ENCODE measurements at regions not wholly inside any gene's neighbourhood (a gene's known extent, or its start where the extent isn't known, plus 50 kb on each side); places are given as distances from the start of the nearest gene placed in this dataset.

DNA sequence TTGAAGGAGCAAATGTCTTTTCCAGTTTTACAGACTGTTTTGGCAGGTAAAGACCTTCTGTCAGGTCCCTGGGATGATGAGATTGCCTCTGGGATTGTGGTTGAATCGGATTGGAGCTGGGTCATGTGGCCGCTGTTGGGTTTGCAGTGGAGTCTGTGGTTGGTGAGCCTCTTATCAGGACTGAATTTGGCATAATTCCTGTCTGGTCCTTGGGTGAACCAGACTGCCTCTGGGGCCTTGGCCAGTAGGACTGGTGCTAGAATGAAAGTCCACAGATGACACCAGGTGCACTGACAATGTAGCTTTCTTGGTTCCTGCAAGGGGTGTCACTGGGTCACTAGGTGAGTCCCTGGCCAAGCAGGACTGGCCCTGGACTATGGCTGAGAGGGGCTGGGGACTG, 155.3 kb downstream of the TPH2 start:
- Mint-ChIP-seq H3K4me1 (ENCODE audit: low read depth, unreplicated experiment) (no peaks in the 10 kb centered on the region), H3K27me3 (ENCODE audit: unreplicated experiment) (no peaks in the 10 kb centered on the region), H3K27ac (ENCODE audit: unreplicated experiment) (no peak overlapping the region), H3K9me3 (ENCODE audit: unreplicated experiment) (peaks cover 6% of the 10 kb centered on the region), H3K4me3 (ENCODE audit: unreplicated experiment) (no peak overlapping the region), H3K36me3 (ENCODE audit: unreplicated experiment) (peaks cover 12% of the 10 kb centered on the region)
- TF ChIP-seq, protein P1, sequence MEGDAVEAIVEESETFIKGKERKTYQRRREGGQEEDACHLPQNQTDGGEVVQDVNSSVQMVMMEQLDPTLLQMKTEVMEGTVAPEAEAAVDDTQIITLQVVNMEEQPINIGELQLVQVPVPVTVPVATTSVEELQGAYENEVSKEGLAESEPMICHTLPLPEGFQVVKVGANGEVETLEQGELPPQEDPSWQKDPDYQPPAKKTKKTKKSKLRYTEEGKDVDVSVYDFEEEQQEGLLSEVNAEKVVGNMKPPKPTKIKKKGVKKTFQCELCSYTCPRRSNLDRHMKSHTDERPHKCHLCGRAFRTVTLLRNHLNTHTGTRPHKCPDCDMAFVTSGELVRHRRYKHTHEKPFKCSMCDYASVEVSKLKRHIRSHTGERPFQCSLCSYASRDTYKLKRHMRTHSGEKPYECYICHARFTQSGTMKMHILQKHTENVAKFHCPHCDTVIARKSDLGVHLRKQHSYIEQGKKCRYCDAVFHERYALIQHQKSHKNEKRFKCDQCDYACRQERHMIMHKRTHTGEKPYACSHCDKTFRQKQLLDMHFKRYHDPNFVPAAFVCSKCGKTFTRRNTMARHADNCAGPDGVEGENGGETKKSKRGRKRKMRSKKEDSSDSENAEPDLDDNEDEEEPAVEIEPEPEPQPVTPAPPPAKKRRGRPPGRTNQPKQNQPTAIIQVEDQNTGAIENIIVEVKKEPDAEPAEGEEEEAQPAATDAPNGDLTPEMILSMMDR (IDR thresholded peaks at IDR 0.05; ENCODE audit: partially characterized antibody, unreplicated experiment): no peak
- no peak for DNase-seq

DNA sequence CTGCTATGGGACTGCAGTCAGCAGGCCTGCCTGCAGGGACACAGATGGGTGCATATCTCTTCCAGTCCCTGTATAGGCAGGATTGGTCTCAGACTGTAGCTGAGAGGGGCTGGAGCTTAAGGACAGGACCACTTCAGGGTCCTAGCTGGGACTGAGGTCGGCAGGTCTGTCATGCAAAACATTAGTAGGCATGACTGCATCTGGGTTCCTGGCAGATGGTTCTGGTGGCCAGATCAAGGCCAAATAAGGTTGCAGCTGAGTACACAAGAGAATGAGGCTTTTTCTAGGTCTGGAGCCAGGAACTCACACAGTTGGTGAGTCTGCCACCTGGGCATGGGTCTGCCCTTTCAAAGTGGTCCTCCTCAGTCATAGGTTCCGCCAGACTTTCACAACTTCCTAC, 155.8 kb downstream of the TPH2 start:
- Mint-ChIP-seq H3K27me3 (ENCODE audit: unreplicated experiment) (no peaks in the 10 kb centered on the region), H3K9me3 (ENCODE audit: unreplicated experiment) (peaks cover 6% of the 10 kb centered on the region), H3K36me3 (ENCODE audit: unreplicated experiment) (peaks cover 12% of the 10 kb centered on the region), H3K4me1 (ENCODE audit: low read depth, unreplicated experiment) (no peaks in the 10 kb centered on the region), H3K4me3 (ENCODE audit: unreplicated experiment) (no peak overlapping the region), H3K27ac (ENCODE audit: unreplicated experiment) (no peak overlapping the region)
- TF ChIP-seq, protein P1 (IDR thresholded peaks at IDR 0.05; ENCODE audit: partially characterized antibody, unreplicated experiment): no peak
- no peak for DNase-seq

DNA sequence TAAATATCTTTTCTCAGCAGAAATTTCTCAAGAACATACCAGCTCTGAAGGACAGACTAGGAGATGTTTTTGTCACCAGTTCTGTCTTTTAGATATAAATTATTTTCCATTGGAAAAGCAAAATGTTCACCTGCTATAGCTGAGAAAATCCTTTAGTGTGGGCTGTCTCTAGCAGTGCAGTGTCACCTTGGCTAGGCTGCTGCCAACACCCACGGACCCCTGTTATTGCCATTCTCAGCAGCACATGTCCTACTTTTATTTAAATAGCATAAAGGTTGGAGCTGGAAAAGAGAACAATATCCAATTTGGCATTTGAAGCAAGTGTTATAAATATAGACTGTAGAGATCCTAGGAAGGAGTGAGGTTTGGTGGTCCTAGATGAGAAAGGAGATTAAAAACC, 156.4 kb downstream of the TPH2 start:
- H3K4me1 Mint-ChIP-seq (ENCODE audit: low read depth, unreplicated experiment): no peaks in the 10 kb centered on the region
- peaks cover 6% of the 10 kb centered on the region for H3K9me3 Mint-ChIP-seq (ENCODE audit: unreplicated experiment)
- TF ChIP-seq, protein P1 (IDR thresholded peaks at IDR 0.05; ENCODE audit: partially characterized antibody, unreplicated experiment): no peak
- H3K27me3 Mint-ChIP-seq (ENCODE audit: unreplicated experiment): no peaks in the 10 kb centered on the region
- no peak overlapping the region for H3K4me3 Mint-ChIP-seq (ENCODE audit: unreplicated experiment)
- no peak overlapping the region for H3K27ac Mint-ChIP-seq (ENCODE audit: unreplicated experiment)
- H3K36me3 Mint-ChIP-seq (ENCODE audit: unreplicated experiment): peaks cover 12% of the 10 kb centered on the region
- no peak for DNase-seq

DNA sequence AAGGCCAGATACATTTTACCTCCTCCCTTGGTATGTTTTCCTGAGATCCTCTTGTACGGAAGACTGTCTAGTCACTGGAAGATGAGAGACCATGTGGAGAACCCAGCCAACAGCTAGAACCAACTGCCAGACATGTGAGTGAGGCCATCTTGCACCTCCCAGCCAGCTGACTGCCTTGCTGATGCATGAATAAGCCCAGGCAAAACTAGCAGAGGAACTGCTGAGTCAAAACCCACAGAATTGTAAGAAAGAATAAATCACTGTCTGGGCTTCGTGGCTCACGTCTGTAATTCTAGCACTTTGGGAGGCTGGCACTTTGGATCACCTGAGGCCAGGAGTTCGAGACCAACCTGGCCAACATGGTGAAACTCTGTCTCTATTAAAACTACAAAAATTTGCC, 160.0 kb downstream of the TPH2 start:
- Mint-ChIP-seq H3K4me1 (ENCODE audit: low read depth, unreplicated experiment) (no peaks in the 10 kb centered on the region), H3K27me3 (ENCODE audit: unreplicated experiment) (no peaks in the 10 kb centered on the region), H3K36me3 (ENCODE audit: unreplicated experiment) (peaks cover 5% of the 10 kb centered on the region), H3K4me3 (ENCODE audit: unreplicated experiment) (no peak overlapping the region), H3K27ac (ENCODE audit: unreplicated experiment) (no peak overlapping the region), H3K9me3 (ENCODE audit: unreplicated experiment) (peaks cover 1% of the 10 kb centered on the region)
- TF ChIP-seq, protein P1 (IDR thresholded peaks at IDR 0.05; ENCODE audit: partially characterized antibody, unreplicated experiment): no peak
- no peak for DNase-seq

DNA sequence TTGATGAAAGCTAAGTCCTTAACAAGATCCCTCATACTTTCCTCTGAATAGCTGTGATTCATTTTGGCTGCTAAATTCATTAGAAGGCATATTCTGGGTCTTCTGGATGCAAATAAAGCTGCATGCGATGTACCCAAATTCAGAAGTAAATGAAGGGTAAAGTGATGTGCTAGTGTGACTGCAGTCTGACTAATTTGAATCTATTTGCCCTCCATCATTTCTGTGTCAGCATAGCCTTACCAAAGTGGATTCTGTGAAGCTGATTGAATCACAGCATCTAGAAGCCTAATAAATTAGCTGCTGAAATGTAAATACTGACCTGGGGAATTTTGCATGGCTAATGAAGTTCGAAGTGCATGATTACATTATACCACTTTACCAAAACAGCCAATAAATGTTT, 162.2 kb downstream of the TPH2 start:
- Mint-ChIP-seq H3K4me1 (ENCODE audit: low read depth, unreplicated experiment) (no peaks in the 10 kb centered on the region), H3K9me3 (ENCODE audit: unreplicated experiment) (peaks cover 2% of the 10 kb centered on the region), H3K27ac (ENCODE audit: unreplicated experiment) (no peak overlapping the region), H3K27me3 (ENCODE audit: unreplicated experiment) (no peaks in the 10 kb centered on the region), H3K4me3 (ENCODE audit: unreplicated experiment) (no peak overlapping the region), H3K36me3 (ENCODE audit: unreplicated experiment) (no peaks in the 10 kb centered on the region)
- no peak for DNase-seq
- TF ChIP-seq, protein P1 (IDR thresholded peaks at IDR 0.05; ENCODE audit: partially characterized antibody, unreplicated experiment): no peak

Data from glutamatergic neuron (in vitro differentiated cells).